ENCODE measurements at regions not wholly inside any gene's neighbourhood (a gene's known extent, or its start where the extent isn't known, plus 50 kb on each side); places are given as distances from the start of the nearest gene placed in this dataset.

GRCh38 chr6:67011441-67011840, 1304.4 kb upstream of the EYS start:
- H3K27ac ChIP-seq (ENCODE audit: extremely low read depth, low read depth, low read length), result no peak overlapping the region
- H4K20me1 ChIP-seq (replicated peaks; ENCODE audit: control insufficient read depth, insufficient read depth, low read length), result no peaks in the 10 kb centered on the region
- intact Hi-C loops (cut with micrococcal nuclease) (no loop called here), in situ Hi-C loops (cut with MboI) (no loop called here)
- no peaks in the 10 kb centered on the region for H3K4me1 ChIP-seq (replicated peaks in 1 of 2; ENCODE audit: control insufficient read depth in 2 of 2, insufficient read depth in 2 of 2, low read length in 2 of 2)
- no peaks in the 10 kb centered on the region for H3K9me1 ChIP-seq (ENCODE audit: control insufficient read depth, insufficient read depth, low read length)
- H3K9ac ChIP-seq (ENCODE audit: insufficient read depth in 1 of 2, low read depth in 2 of 2, low read length in 2 of 2), result no peak overlapping the region
- ATAC-seq (no peak), FAIRE-seq (no peak), DNase-seq (ENCODE audit: extremely low read depth in 1 of 4, low spot score in 3 of 4) (no peak)
- WGBS (ENCODE audit: insufficient coverage, low coverage, missing lambda C conversion rate), result 1% methylated on average over 4 of the region's 4 CpGs
- H3K27me3 ChIP-seq (ENCODE audit: control insufficient read depth in 2 of 2, insufficient read depth in 2 of 2, low read length in 2 of 2), result no peaks in the 10 kb centered on the region
- no peak overlapping the region for H3K4me3 ChIP-seq
- TF ChIP-seq ZFP36 (IDR thresholded peaks at IDR 0.05; ENCODE audit: low read depth, low read length, partially characterized antibody) (no peak), POLR2A (conservative IDR thresholded peaks at IDR 0.05) (no peak), MEF2A (IDR thresholded peaks at IDR 0.05; ENCODE audit: control insufficient read depth, low read depth, low read length) (no peak), DEAF1 (CRISPR knock-in tag; IDR thresholded peaks at IDR 0.05) (no peak), ZBTB8A (IDR thresholded peaks at IDR 0.05; ENCODE audit: partially characterized antibody) (no peak), BHLHE40 (IDR thresholded peaks at IDR 0.05; ENCODE audit: low read length) (no peak), ZFP91 (CRISPR knock-in tag; IDR thresholded peaks at IDR 0.05) (no peak), RBM34 (IDR thresholded peaks at IDR 0.05; ENCODE audit: borderline replicate concordance, insufficient read depth, low read length) (no peak), RCOR1 (IDR thresholded peaks at IDR 0.05; ENCODE audit: borderline replicate concordance in 1 of 2, low read depth in 2 of 2, low read length in 2 of 2) (no peak), RNF219 (CRISPR knock-in tag; IDR thresholded peaks at IDR 0.05) (no peak), ETS2 (tag; IDR thresholded peaks at IDR 0.05; ENCODE audit: borderline replicate concordance, poor library complexity, severe bottlenecking) (no peak), E2F4 (CRISPR knock-in tag; IDR thresholded peaks at IDR 0.05; ENCODE audit: low read depth) (no peak), MNT (conservative IDR thresholded peaks at IDR 0.05) (no peak), ZNF347 (CRISPR knock-in tag; IDR thresholded peaks at IDR 0.05; ENCODE audit: low read depth) (no peak), ZNF830 (CRISPR knock-in tag; IDR thresholded peaks at IDR 0.05) (no peak), THRAP3 (IDR thresholded peaks at IDR 0.05; ENCODE audit: borderline replicate concordance) (no peak)
- H3K79me2 ChIP-seq (ENCODE audit: control insufficient read depth, insufficient read depth, low read length), result no peaks in the 10 kb centered on the region
- no peak overlapping the region for H3K4me2 ChIP-seq (ENCODE audit: insufficient read depth, low read length)
- no peaks in the 10 kb centered on the region for H3K36me3 ChIP-seq (ENCODE audit: control insufficient read depth, insufficient read depth, low read length)
- POLR2A ChIA-PET, result no interaction called here
- CTCF ChIA-PET (ENCODE audit: low intra/inter-chr PET ratio), result no interaction called here
- no peaks in the 10 kb centered on the region for H3K9me3 ChIP-seq (replicated peaks; ENCODE audit: control insufficient read depth, insufficient read depth, low read depth, low read length)
- no TSS peak for BruUV-seq (replicated peaks)
- no peak overlapping the region for H2AFZ ChIP-seq (ENCODE audit: low read depth, low read length)

All from K562 (cell line).